HG03097 (cell line): ENCODE measurements at regions not wholly inside any gene's neighbourhood (a gene's known extent, or its start where the extent isn't known, plus 50 kb on each side); places are given as distances from the start of the nearest gene placed in this dataset.
"Not testable (repeated sequence)": the region's sequence is repeated elsewhere in the genome, so short reads cannot be mapped to it uniquely, and the experiment has no call there.

ENCODE experiments used
- ATAC-seq: cut with Tn5 transposase; IDR thresholded peaks from one replicate; pipeline ENCODE4 v1.9.1; 2021; ENCODE audit not compliant: unreplicated experiment, low FRiP score

- no peak for ATAC-seq
These were observed 771.0 kb downstream of the PDCD6IP start for GRCh38 chr3:34569437-34569836.

GRCh38 chr3:34570916-34571705 is 772.7 kb downstream of the PDCD6IP start:
- no peak for ATAC-seq

GRCh38 chr3:34571714-34572113 is 773.3 kb downstream of the PDCD6IP start:
- no peak for ATAC-seq

- ATAC-seq = no peak
These were observed 777.3 kb downstream of the PDCD6IP start for GRCh38 chr3:34575776-34576175.

- no peak for ATAC-seq
These were observed 783.6 kb downstream of the PDCD6IP start for GRCh38 chr3:34582055-34582454.

- no peak for ATAC-seq
These were observed 785.0 kb downstream of the PDCD6IP start for GRCh38 chr3:34583451-34583850.

- ATAC-seq = no peak
These were observed 786.5 kb downstream of the PDCD6IP start for GRCh38 chr3:34584971-34585370.

GRCh38 chr3:34599595-34599994 is 801.2 kb downstream of the PDCD6IP start:
- no peak for ATAC-seq

GRCh38 chr3:34619990-34620389 is 821.6 kb downstream of the PDCD6IP start:
- no peak for ATAC-seq

- no peak for ATAC-seq
These were observed 828.3 kb downstream of the PDCD6IP start for GRCh38 chr3:34626699-34627098.

- no peak for ATAC-seq
These were observed 836.5 kb downstream of the PDCD6IP start for GRCh38 chr3:34634939-34635338.

GRCh38 chr3:34635352-34635850 is 837.0 kb downstream of the PDCD6IP start:
- no peak for ATAC-seq

- ATAC-seq = no peak
These were observed 848.6 kb downstream of the PDCD6IP start for GRCh38 chr3:34646911-34647460.

- ATAC-seq = no peak
These were observed 851.7 kb downstream of the PDCD6IP start for GRCh38 chr3:34650131-34650530.

GRCh38 chr3:34668915-34669314 is 870.5 kb downstream of the PDCD6IP start:
- no peak for ATAC-seq

GRCh38 chr3:34669490-34669889 is 871.1 kb downstream of the PDCD6IP start:
- no peak for ATAC-seq

- ATAC-seq = no peak
These were observed 877.1 kb downstream of the PDCD6IP start for GRCh38 chr3:34675383-34676120.

GRCh38 chr3:34676436-34676835 is 878.0 kb downstream of the PDCD6IP start:
- no peak for ATAC-seq

- no peak for ATAC-seq
These were observed 880.1 kb downstream of the PDCD6IP start for GRCh38 chr3:34678575-34678974.

GRCh38 chr3:34679055-34679454 is 880.6 kb downstream of the PDCD6IP start:
- ATAC-seq = not testable (repeated sequence)

GRCh38 chr3:34683851-34684250 is 885.4 kb downstream of the PDCD6IP start:
- ATAC-seq = no peak
